HG03460 (cell line): ENCODE measurements at regions not wholly inside any gene's neighbourhood (a gene's known extent, or its start where the extent isn't known, plus 50 kb on each side); places are given as distances from the start of the nearest gene placed in this dataset.
"Not testable (repeated sequence)": the region's sequence is repeated elsewhere in the genome, so short reads cannot be mapped to it uniquely, and the experiment has no call there.

ENCODE experiments used
- ATAC-seq: cut with Tn5 transposase; IDR thresholded peaks from one replicate; pipeline ENCODE4 v1.9.1; 2021; ENCODE audit not compliant: unreplicated experiment

DNA sequence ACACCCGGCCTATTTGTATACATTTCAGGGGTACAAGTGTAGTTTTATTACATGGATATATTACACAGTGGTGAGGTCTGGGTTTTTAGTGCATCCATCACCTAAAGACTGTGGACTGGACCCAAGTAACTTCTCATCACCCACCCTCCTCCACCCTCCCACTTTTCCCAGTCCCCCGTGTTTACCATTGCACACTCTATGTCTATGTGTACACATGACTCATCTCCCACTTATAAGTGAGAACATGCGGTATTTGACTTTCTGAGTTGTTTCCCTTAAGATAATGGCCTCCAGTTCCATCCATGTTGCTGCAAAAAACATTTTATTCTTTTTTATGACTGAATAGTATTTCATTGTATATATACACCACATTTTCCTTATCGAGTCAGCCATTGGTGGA is 98.9 kb upstream of the WAC start:
- no peak for ATAC-seq

DNA sequence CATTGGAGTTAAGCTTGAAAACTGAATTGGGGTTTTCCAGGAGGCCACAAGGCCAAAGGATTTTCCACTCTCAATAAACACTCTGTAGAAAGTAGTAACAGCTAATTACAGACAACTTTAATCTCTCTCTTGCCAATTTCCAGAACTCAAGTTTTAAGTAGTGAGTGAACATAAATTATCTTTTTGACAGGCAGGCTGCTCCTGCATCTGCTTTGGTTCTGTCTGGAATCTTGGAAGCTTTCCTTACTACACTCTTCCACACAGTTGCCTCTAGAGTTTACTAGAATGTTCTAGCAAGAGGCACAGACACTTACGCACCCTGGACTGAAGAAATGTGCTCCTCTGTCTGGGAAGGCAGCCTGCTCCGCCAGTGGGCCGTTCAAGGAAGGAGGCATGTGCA is 90.5 kb upstream of the WAC start:
- no peak for ATAC-seq

DNA sequence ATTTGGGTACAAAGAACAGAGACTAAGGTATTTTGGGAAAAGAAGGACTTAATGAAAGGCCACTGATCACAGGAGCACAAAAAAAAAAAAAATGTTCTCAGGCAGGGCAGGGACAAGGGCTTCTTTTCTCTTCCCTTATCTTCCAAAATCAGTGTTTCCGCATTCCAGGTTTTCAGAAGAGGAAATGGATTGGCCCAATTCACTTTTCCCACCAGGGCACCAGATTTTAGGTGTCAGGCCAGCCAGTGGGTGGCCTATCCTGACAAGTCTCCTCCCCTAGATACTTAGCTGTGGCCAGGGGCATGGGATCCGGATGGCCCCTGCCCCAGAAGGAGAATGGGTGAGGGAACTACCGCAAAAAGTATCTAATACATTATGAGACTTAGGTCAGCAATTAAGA is 88.9 kb upstream of the WAC start:
- no peak for ATAC-seq

DNA sequence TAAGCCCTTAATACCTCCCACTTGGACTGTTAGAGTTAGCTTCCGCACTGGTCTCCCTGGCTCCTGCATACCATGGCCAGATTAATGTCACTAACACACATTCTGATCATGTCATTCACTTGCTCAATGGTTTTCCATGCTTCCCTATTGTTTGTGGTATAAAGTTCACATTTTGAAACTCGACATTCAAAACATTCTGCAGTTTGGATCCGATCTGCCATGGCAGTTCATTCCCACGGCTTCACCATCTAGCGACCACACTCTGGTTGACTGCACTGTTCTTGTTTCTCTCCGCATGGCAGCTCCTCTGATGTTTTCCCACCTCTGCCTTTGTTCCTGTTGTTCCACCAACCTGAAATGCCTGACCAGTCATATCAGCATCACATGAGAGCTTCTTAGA is 87.4 kb upstream of the WAC start:
- ATAC-seq, result no peak

- no peak for ATAC-seq
Observed at GRCh38 chr10:28449382-28449781, 83.5 kb upstream of the WAC start.

- no peak for ATAC-seq
Observed at GRCh38 chr10:28449926-28450325, 83.0 kb upstream of the WAC start.

DNA sequence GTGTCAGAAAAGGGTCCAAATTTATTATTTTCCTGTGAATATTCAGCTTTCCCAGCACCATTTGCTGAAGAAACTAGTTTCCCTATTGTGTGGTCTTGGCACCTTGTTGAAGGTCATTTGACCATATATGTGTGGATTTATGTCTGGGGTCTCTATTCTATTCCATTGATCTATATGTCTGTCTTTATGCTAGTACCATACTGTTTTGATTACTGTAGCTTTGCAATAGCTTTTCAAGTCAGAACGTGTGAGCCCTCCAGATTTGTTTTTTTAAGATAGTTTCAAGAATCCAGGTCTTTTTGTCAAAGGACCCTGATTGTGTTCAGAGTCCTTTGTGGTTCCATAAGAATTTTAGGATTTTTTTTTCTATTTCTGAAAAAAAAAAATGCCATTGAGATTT is 79.0 kb upstream of the WAC start:
- no peak for ATAC-seq

GRCh38 chr10:28457110-28457509 is 75.8 kb upstream of the WAC start:
- ATAC-seq, result no peak

DNA sequence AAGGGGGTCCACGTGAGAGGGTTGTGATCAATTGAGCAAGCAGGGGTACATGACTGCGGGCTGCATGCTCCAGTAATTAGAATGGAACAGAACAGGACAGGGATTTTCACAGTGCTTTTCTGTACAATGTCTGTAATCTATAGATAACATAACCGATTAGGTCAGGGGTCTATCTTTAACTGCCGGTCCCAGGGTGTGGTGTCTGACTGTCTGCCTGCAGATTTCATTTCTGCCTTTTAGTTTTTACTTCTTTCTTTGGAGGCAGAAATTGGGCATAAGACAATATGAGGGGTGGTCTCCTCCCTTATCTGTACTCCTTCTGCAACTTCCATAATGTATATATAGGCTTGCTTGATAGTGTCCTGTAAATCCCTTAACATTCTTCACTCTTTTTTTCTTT is 75.0 kb upstream of the WAC start:
- ATAC-seq, result not testable (repeated sequence)

DNA sequence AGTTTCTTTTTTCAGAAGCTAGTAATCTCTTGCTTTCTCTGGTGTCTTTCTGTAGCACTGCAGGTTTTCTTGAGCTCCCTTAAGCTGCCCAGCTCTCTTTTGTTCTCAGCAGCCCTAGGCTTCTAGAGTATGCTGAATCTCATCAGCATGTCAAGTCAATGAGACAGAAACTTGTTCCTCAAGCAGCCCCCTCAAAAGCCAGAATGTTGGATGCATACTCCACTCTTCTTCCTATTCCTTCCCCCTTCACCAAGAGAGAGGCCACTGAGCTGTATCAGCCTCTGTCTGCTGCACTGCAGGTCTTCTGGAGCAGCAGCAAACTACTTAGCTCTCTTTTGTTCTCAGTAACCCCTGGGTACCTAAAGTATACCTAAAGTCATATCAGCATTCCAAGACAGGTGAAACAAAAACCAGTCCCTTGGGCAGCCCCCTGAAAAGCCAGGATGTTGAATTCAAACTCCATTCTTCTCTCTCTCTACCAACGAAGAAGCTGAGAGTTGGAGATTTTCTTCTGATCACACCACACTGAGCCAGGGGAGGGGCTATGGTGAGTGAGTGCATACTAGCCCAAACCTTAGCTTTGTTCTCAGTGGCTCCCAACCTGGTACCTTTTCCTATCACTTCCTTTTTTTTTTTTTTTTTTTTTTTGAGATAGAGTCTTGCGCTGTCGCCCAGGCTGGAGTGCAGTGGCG is 73.3 kb upstream of the WAC start:
- no peak for ATAC-seq

GRCh38 chr10:28463141-28463540 is 69.8 kb upstream of the WAC start:
- ATAC-seq, result no peak

GRCh38 chr10:28463676-28464395 is 69.1 kb upstream of the WAC start:
- no peak for ATAC-seq

- ATAC-seq, result no peak
Observed at GRCh38 chr10:28467615-28468014, 65.3 kb upstream of the WAC start.

DNA sequence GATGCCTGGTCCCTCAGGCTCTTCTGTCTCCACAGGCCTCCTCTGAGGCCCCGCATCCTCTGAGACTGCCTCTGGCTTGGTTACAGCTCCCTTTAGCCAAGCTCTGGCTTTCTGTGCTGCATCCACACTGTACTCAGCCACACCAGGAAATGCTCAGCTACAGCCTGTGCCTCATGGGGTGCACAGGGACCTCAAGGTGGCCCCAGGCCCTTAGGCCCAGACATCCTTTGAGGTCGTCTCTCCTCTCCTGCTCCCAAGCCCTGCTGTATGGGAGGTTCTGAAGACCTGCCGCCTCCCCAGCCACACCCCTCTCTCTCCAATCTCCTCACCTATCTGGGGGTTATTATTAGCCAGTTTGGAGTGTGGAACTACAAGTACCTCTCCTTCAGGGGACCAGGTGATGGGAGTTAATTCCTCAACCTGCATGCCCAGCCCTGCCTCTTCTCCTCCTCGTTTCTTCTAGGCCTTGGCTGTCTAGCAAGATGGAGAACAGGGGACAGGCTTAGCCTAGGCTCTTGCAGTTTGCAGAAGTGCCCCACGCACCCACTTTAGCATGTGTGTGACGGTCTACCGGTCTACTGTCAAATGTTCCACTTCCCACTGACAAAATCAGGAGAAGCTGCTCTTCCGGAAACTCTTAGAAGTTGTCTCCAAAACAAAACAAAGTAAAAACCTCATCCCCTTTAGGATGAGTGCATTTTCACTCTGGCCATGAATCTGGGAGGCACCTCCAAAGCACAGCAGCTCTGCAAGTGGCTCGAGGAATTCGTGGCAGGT is 64.0 kb upstream of the WAC start:
- ATAC-seq, result no peak

DNA sequence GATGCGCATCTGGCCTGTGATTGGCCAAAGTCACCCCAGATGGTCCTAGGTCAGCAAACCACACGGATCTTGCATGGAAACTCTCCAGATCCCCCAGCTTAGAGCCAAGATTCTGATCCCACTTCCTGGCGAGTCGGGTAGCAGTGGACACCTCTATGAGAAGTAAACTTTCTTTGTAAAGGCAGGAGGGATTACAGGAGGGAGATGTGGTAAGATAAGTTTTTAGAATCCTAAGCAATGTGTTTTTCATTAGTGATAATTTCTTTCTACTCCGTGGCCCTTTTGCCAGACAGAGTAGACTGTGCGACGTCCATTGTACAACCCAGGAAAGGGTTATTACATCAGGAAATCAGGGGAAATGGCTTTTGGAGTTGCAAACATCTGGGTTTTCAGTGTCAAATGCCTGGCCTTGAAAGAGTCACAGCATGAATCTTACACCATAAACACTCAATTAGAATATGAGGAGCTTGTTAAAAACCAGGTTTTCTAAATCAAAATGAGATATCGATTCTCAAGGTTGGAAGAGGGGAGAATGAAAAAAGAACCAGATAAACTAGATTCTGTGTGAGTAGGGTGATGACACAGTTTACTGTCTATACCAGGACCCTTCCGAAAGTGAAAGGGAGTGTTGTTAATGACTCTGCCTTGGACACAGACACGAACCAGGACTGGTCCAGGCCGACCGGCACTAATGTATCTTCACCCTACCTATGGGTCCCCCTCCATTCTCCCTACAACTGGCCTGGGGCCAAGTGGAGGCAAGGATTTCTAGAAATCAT is 61.9 kb upstream of the WAC start:
- no peak for ATAC-seq

DNA sequence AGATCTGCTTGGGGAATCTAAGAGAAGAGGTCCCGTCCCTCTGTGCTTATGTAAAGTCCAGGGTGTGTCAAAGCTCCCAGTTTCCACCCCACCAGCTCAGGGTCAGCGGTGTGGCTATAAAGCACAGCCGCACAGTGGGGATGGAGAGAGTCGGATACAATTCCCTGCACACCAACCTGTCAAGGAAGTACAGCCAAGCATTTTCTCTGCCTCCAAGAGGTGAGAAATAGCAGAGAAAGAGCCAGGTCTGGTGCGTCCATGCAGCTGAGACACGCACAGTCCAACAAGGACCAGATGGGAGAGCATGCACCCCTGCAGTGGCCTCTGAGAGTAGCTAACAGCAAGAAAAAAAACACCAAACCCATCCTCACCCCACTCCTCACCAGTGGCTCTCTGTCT is 61.3 kb upstream of the WAC start:
- ATAC-seq, result no peak

DNA sequence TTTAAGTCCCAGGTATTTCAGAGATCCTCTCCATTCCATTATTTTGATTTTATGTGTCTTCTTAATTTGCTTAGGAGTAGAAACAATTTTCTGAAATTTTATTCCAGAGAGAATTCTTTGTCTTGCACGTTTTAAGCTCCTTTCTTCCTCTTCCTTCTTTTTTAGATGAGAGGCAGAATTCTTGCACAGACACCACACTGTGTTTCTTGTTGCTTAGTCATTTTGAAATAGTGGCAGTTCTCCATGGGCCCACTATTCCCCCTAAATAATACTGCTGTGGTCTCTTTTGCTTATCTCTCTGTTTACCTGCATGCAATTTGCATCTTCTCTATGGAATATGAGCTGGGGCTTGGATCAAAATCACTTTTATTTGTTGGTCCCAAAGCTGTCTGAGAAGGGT is 54.3 kb upstream of the WAC start:
- ATAC-seq, result no peak

DNA sequence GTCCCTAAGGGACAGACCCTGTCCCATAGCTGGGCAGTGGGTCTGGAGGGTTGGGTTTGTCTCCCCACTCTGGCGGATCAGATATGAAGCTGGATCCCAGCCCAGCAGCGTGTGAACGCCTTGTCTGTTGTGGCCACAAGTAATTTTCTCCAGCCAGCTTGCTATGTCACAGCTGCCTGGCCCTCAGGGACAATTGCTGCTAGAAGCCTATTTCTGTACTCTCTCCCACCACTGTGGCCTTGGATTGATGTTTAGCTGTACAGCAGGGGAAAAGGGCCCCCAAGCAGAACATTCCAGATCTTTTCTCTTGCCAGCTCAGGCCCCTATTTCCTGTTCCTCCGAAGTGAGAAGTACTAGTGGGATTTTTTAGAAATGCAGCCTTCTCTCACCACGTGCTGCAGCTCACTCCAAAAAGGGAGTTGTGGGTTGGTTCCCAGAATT is 53.5 kb upstream of the WAC start:
- no peak for ATAC-seq

DNA sequence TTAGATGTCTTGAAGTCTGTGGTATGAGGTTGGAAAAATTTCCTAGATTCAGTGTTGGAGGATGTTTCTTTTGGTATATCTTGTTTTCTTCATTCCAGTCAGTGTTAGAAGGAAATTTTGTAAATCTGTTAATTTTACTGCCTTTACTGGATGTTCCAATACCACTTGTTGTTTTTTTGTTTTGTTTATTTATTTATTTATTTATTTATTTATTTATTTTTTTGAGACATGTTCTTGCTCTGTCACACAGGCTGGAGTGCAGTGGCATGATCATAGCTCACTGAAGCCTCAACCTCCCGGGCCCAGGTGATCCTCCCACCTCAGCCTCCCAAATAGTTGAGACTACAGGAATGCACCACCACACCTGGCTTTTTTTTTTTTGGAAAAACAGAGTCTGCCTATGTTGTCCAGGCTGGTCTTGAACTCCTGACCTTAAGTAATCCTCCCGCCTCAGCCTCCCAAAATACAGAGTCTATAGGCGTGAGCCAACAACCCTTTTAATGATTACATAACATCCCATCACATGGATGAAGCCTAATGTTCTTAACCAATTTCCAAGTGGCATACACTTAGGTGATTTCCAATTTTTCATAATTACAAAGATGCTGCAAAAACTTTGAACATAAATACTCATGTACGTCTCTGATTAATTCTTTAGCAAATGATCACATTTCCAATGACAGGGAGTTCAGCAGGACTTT is 52.8 kb upstream of the WAC start:
- ATAC-seq, result no peak

DNA sequence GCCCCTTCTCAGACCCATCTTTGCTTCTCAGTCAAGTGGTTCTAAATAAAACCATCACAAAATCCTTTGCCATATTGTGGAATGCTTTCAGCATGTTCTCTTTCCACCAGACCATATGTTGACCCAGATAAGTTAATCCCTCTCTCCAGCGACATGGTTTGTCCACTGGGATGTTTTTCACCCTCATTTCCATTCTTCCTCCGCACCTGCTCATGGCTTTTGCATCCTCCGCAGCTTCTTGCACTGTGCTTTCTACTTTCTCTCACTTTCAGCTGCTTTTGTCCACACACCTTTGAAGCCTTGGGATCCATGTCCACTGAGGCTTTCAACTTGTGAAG is 52.3 kb upstream of the WAC start:
- no peak for ATAC-seq

DNA sequence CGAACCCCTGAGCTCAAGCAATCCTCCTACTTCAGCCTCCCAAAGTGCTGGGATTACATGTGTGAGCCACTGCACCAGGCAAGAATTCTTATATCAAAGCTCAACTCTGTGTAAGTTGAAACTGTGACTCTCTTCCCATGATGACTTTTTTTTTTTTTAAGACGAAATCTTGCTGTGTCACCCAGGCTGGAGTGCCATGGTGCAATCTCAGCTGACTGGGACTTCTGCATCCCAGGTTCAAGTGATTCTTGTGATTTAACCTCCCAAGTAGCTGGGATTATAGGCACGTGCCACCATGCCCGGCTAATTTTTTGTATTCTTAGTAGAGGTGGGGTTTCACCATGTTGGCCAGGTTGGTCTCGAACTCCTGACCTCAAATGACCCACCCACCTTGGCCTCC is 51.6 kb upstream of the WAC start:
- not testable (repeated sequence) for ATAC-seq
